Endothelial cell of umbilical vein (primary cell): ENCODE measurements at regions not wholly inside any gene's neighbourhood (a gene's known extent, or its start where the extent isn't known, plus 50 kb on each side); places are given as distances from the start of the nearest gene placed in this dataset.

Experiments
- BruUV-seq: library from RNA; stranded (reverse); fragments of 400-500 nt; replicated peaks from 2 replicates; lab custom pipeline; 2021; lab: Mats Ljungman, UMichigan
- CTCF ChIA-PET: fragments of 300-600, 350-600 bp; sonication (Branson Sonifier 250); formaldehyde crosslinking; loops from one replicate; lab custom pipeline; 2021; ENCODE audit warnings: antibody characterized with exemption, inconsistent platforms; lab: Charles Lee
- POLR2A ChIA-PET: fragments of 300-600, 350-600 bp; sonication (Branson Sonifier 250); formaldehyde crosslinking; loops from one replicate; lab custom pipeline; 2021; ENCODE audit warnings: antibody characterized with exemption, inconsistent platforms; lab: Charles Lee
- DNase-seq: peaks from one replicate; pipeline ENCODE4 v3.0.0-alpha.2; 2011; ENCODE audit warnings: low read depth, low spot score
- FAIRE-seq: peaks from 2 replicates; lab custom pipeline; 2011; peaks lifted over from hg19 to GRCh38; lab: Jason Lieb, UNC
- H2AFZ ChIP-seq: 2 replicates; pipeline ENCODE4 v1.6.0; 2012; ENCODE audit warnings: low read depth, low read length, control low read depth, inconsistent platforms
- H3K27ac ChIP-seq: 2 replicates; pipeline ENCODE4 v1.5.1; 2011; ENCODE audit warnings: low read depth, mild to moderate bottlenecking, control low read depth, low read length, moderate library complexity; ENCODE audit not compliant: insufficient read depth
- H3K27me3 ChIP-seq, 2 experiments: 2 replicates each; pipeline versions ENCODE4 v1.6.0 to v1.6.1; 2011; ENCODE audit warnings: low read length in 2 of 2, mixed read lengths in 1 of 2; ENCODE audit not compliant: control insufficient read depth in 2 of 2, insufficient read depth in 2 of 2
- H3K36me3 ChIP-seq, 2 experiments: 2 replicates in 1 of 2; 3 replicates in 1 of 2; pipeline ENCODE4 v1.5.1; 2011; ENCODE audit warnings: low read length in 2 of 2, mild to moderate bottlenecking in 1 of 2, moderate library complexity in 1 of 2; ENCODE audit not compliant: control insufficient read depth in 2 of 2, insufficient read depth in 2 of 2; ENCODE audit errors: extremely low read depth in 1 of 2
- H3K4me1 ChIP-seq: 3 replicates; pipeline ENCODE4 v1.5.1; 2011; ENCODE audit warnings: mild to moderate bottlenecking, low read length; ENCODE audit not compliant: control insufficient read depth, insufficient read depth; ENCODE audit errors: extremely low read depth
- H3K4me2 ChIP-seq: 2 replicates; pipeline ENCODE4 v1.6.1; 2011; ENCODE audit warnings: low read length, control low read depth, mixed read lengths; ENCODE audit not compliant: insufficient read depth
- H3K4me3 ChIP-seq, 3 experiments: fragments of 200-600 bp in 1 of 3; sonication (generic), shearing (Covaris generic) in 1 of 3; replicated peaks in 1 of 3; 2 replicates each; pipeline ENCODE4 v1.5.1; 2011 to 2016; ENCODE audit warnings: control low read depth in 3 of 3, low read length in 3 of 3, mild to moderate bottlenecking in 2 of 3, inconsistent platforms in 1 of 3, low read depth in 1 of 3, moderate library complexity in 1 of 3; ENCODE audit not compliant: insufficient read depth in 1 of 3
- H3K79me2 ChIP-seq: 2 replicates; pipeline ENCODE4 v1.6.0; 2012; ENCODE audit warnings: low read length, inconsistent platforms; ENCODE audit not compliant: control insufficient read depth, insufficient read depth
- H3K9ac ChIP-seq: replicated peaks from 2 replicates; pipeline ENCODE3; 2011; ENCODE audit warnings: low read length, control low read depth; ENCODE audit not compliant: insufficient read depth; ENCODE audit errors: extremely low read depth
- H3K9me1 ChIP-seq: replicated peaks from 3 replicates; pipeline ENCODE4 v1.6.0; 2011; ENCODE audit warnings: mild to moderate bottlenecking, low read length; ENCODE audit not compliant: control insufficient read depth, insufficient read depth; ENCODE audit errors: extremely low read depth
- H3K9me3 ChIP-seq: replicated peaks from 2 replicates; pipeline ENCODE4 v1.5.1; 2012; ENCODE audit warnings: low read length, inconsistent platforms; ENCODE audit not compliant: control insufficient read depth, insufficient read depth
- H4K20me1 ChIP-seq: replicated peaks from 2 replicates; pipeline ENCODE3; 2011; ENCODE audit warnings: mild to moderate bottlenecking, low read length; ENCODE audit not compliant: control insufficient read depth, insufficient read depth; ENCODE audit errors: extremely low read depth
- CTCF ChIP-seq, 2 donors: IDR thresholded peaks; 1 replicate in 1 of 2; 2 replicates in 1 of 2; pipeline ENCODE4 v1.5.1; 2011; ENCODE audit warnings: low read length in 2 of 2, mild to moderate bottlenecking in 2 of 2, moderate library complexity in 2 of 2, control low read depth in 1 of 2, inconsistent platforms in 1 of 2, low read depth in 1 of 2; ENCODE audit not compliant: insufficient read depth in 1 of 2; ENCODE audit errors: extremely low read depth in 1 of 2
- EZH2 ChIP-seq: IDR thresholded peaks from 2 replicates; pipeline ENCODE4 v1.6.1; 2012; ENCODE audit warnings: borderline replicate concordance, low read depth, mild to moderate bottlenecking, moderate library complexity, low read length, inconsistent platforms; ENCODE audit not compliant: severe bottlenecking
- FOS ChIP-seq: IDR thresholded peaks from 2 replicates; pipeline ENCODE4 v1.6.1; 2011; ENCODE audit warnings: mild to moderate bottlenecking, low read length, moderate library complexity, borderline replicate concordance; ENCODE audit not compliant: insufficient read depth
- GATA2 ChIP-seq: IDR thresholded peaks from 2 replicates; pipeline ENCODE4 v1.7.0; 2011; ENCODE audit warnings: low read depth, mild to moderate bottlenecking, moderate library complexity, mixed read lengths, low read length; ENCODE audit not compliant: insufficient read length, insufficient read depth
- JUN ChIP-seq: IDR thresholded peaks from 2 replicates; pipeline ENCODE4 v1.6.1; 2011; ENCODE audit warnings: borderline replicate concordance, low read depth; ENCODE audit not compliant: insufficient read length, insufficient read depth
- MAX ChIP-seq: IDR thresholded peaks from 2 replicates; pipeline ENCODE4 v1.6.1; 2011; ENCODE audit not compliant: insufficient read depth, insufficient read length
- MYC ChIP-seq: IDR thresholded peaks from one replicate; pipeline ENCODE4 v1.6.1; 2011; ENCODE audit warnings: mild to moderate bottlenecking, low read depth, low read length
- POLR2A ChIP-seq: IDR thresholded peaks from 2 replicates; pipeline ENCODE4 v1.6.1; 2012; ENCODE audit warnings: low read depth, mild to moderate bottlenecking, control low read depth, low read length
- POLR2AphosphoS5 ChIP-seq: IDR thresholded peaks from 2 replicates; pipeline ENCODE4 v1.6.1; 2012; ENCODE audit warnings: low read depth, mild to moderate bottlenecking, control low read depth, low read length, moderate library complexity; ENCODE audit not compliant: insufficient read depth
- dilution Hi-C: fragments of 300-500 bp; cut with MboI; formaldehyde crosslinking; loops from one replicate; pipeline ENCODE4 v1.15.0; 2019; ENCODE audit warnings: low sequenced_read_pairs; ENCODE audit not compliant: extremely low pct_ligation_motif_present
- intact Hi-C: fragments of 100-400 bp; cut with micrococcal nuclease; formaldehyde crosslinking; loops from one replicate; pipeline ENCODE4 v1.10.0; 2022

- ChIA-PET POLR2A (no interaction called here), CTCF (interaction anchor here (1.3 kb wide), 1 partner anchor 22 kb away, joined by 4 read pairs; no protein-coding TSS in a partner anchor)
- FAIRE-seq (peak; percentile 28), DNase-seq (no peak)
- peak overlapping the region; percentile 34 for H3K27ac ChIP-seq
- intact Hi-C loops (no loop called here), dilution Hi-C loops (no loop called here)
- H4K20me1 ChIP-seq: no peaks in the 10 kb centered on the region
- no peaks in the 10 kb centered on the region for H3K36me3 ChIP-seq
- peaks cover 76% of the 10 kb centered on the region for H3K79me2 ChIP-seq
- no peak for TF ChIP-seq MAX
- TF ChIP-seq MYC: no peak
- no peak for TF ChIP-seq POLR2A
- TF ChIP-seq GATA2: no peak
- no peak for TF ChIP-seq POLR2AphosphoS5
- no peak for TF ChIP-seq FOS
- no peak for TF ChIP-seq JUN
- no peak for TF ChIP-seq EZH2
- TF ChIP-seq CTCF (IDR thresholded peaks at IDR 0.05; ENCODE audit: extremely low read depth in 1 of 2, insufficient read depth in 1 of 2, low read depth in 1 of 2, low read length in 2 of 2): no peak
- H3K4me3 ChIP-seq: peak overlapping the region in 1 of 3 experiments; percentile 7
- H3K4me2 ChIP-seq: peak overlapping the region; percentile 72
- no TSS peak for BruUV-seq
- H3K9me3 ChIP-seq: no peaks in the 10 kb centered on the region
- no peak overlapping the region for H2AFZ ChIP-seq
- H3K9ac ChIP-seq: peak overlapping the region; percentile 28
- H3K9me1 ChIP-seq: no peaks in the 10 kb centered on the region
- no peaks in the 10 kb centered on the region for H3K27me3 ChIP-seq
- peaks cover 50% of the 10 kb centered on the region for H3K4me1 ChIP-seq
Observed at GRCh38 chr22:46058091-46058420, 81.1 kb upstream of the WNT7B start.
